ENCODE measurements at regions not wholly inside any gene's neighbourhood (a gene's known extent, or its start where the extent isn't known, plus 50 kb on each side); places are given as distances from the start of the nearest gene placed in this dataset.

DNA sequence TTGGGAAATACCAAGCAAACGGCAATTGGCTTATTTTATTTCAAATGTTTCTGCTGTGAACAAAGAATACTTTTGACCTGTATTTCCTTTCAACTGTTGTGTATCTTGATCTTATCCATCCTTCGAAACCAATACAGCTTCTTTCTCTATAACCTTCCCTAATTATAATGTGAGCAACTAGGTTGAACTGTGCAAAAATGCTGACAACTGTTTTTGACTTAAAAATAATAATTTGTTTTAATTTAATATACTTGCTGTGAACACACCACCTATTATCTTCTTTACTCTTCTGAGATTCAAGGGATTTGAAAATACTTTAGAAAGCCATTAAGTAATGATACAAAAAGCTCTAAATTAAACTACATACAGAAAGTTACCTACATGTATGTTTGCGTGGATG, 682.5 kb upstream of the CCDC179 start:
- TF ChIP-seq, protein P1, sequence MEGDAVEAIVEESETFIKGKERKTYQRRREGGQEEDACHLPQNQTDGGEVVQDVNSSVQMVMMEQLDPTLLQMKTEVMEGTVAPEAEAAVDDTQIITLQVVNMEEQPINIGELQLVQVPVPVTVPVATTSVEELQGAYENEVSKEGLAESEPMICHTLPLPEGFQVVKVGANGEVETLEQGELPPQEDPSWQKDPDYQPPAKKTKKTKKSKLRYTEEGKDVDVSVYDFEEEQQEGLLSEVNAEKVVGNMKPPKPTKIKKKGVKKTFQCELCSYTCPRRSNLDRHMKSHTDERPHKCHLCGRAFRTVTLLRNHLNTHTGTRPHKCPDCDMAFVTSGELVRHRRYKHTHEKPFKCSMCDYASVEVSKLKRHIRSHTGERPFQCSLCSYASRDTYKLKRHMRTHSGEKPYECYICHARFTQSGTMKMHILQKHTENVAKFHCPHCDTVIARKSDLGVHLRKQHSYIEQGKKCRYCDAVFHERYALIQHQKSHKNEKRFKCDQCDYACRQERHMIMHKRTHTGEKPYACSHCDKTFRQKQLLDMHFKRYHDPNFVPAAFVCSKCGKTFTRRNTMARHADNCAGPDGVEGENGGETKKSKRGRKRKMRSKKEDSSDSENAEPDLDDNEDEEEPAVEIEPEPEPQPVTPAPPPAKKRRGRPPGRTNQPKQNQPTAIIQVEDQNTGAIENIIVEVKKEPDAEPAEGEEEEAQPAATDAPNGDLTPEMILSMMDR (IDR thresholded peaks at IDR 0.05): no peak
- no peak for TF ChIP-seq POLR2A (IDR thresholded peaks at IDR 0.05)
